MCF 10A (cell line): ENCODE measurements at regions not wholly inside any gene's neighbourhood (a gene's known extent, or its start where the extent isn't known, plus 50 kb on each side); places are given as distances from the start of the nearest gene placed in this dataset.

Experiments
- BruUV-seq: library from RNA; stranded (reverse); fragments of 400-500 nt; replicated peaks from 2 replicates; lab custom pipeline; 2021; lab: Mats Ljungman, UMichigan
- CTCF ChIA-PET: fragments of 300-600 bp; sonication (Branson Sonifier 250); formaldehyde crosslinking; extraction: SDS; loops from one replicate; lab custom pipeline; 2021; ENCODE audit warnings: antibody characterized with exemption, inconsistent platforms; lab: Yijun Ruan, JAX
- POLR2A ChIA-PET: fragments of 300-600, 350-650 bp; sonication (Branson Sonifier 250); formaldehyde crosslinking; extraction: SDS; loops from one replicate; lab custom pipeline; 2020; ENCODE audit warnings: antibody characterized with exemption, inconsistent platforms; lab: Yijun Ruan, JAX
- DNase-seq: peaks from one replicate; pipeline ENCODE4 v3.0.0-alpha.2; 2018; ENCODE audit not compliant: unreplicated experiment
- H3K27ac Mint-ChIP-seq: one replicate; pipeline ENCODE4 v1.8.0; 2022; ENCODE audit warnings: mild to moderate bottlenecking, low read depth, mixed read lengths; ENCODE audit not compliant: unreplicated experiment
- H3K27me3 Mint-ChIP-seq: one replicate; pipeline ENCODE4 v1.8.0; 2022; ENCODE audit warnings: mixed read lengths; ENCODE audit not compliant: insufficient read depth, unreplicated experiment
- H3K36me3 Mint-ChIP-seq: one replicate; pipeline ENCODE4 v1.8.0; 2022; ENCODE audit warnings: mild to moderate bottlenecking, moderate library complexity, mixed read lengths; ENCODE audit not compliant: insufficient read depth, unreplicated experiment
- H3K4me1 Mint-ChIP-seq: one replicate; pipeline ENCODE4 v1.8.0; 2022; ENCODE audit warnings: mixed read lengths; ENCODE audit not compliant: insufficient read depth, unreplicated experiment
- H3K4me3 Mint-ChIP-seq: one replicate; pipeline ENCODE4 v1.8.0; 2022; ENCODE audit warnings: mild to moderate bottlenecking, moderate library complexity, mixed read lengths; ENCODE audit not compliant: unreplicated experiment
- H3K9me3 Mint-ChIP-seq: one replicate; pipeline ENCODE4 v1.8.0; 2022; ENCODE audit warnings: mixed read lengths; ENCODE audit not compliant: unreplicated experiment
- intact Hi-C: fragments of 100-400 bp; cut with micrococcal nuclease; formaldehyde crosslinking; loops from 2 replicates; pipeline ENCODE4 v1.14.1; 2022
- TF ChIP-seq, protein P1 (sequence below): fragments of 200-600 bp; IDR thresholded peaks from one replicate; pipeline ENCODE4 v1.8.0; 2022; ENCODE audit warnings: antibody characterized with exemption, mild to moderate bottlenecking; ENCODE audit not compliant: unreplicated experiment

DNA sequence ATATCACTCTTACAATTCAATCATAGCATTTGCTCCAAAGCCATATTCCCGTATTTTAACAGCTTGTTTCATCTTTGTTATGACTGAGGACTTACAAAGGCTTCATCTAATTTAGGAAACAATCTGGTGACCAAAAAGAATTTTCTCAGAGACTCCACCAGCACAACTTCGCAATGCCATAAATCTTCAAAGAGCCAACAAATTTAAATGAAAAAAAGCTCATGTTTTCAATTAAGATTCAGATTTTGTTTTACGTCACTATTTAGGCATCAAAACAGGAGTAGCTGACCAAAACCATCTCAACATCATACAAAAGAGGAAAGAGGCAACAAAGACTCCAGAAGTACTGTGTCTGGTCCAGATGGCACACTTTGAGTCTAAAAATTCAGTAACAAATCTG is 373.3 kb downstream of the TTLL7 start:
- no peak for DNase-seq
- TF ChIP-seq, protein P1, sequence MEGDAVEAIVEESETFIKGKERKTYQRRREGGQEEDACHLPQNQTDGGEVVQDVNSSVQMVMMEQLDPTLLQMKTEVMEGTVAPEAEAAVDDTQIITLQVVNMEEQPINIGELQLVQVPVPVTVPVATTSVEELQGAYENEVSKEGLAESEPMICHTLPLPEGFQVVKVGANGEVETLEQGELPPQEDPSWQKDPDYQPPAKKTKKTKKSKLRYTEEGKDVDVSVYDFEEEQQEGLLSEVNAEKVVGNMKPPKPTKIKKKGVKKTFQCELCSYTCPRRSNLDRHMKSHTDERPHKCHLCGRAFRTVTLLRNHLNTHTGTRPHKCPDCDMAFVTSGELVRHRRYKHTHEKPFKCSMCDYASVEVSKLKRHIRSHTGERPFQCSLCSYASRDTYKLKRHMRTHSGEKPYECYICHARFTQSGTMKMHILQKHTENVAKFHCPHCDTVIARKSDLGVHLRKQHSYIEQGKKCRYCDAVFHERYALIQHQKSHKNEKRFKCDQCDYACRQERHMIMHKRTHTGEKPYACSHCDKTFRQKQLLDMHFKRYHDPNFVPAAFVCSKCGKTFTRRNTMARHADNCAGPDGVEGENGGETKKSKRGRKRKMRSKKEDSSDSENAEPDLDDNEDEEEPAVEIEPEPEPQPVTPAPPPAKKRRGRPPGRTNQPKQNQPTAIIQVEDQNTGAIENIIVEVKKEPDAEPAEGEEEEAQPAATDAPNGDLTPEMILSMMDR, result no peak
- Mint-ChIP-seq H3K36me3 (no peaks in the 10 kb centered on the region), H3K4me3 (no peak overlapping the region), H3K9me3 (no peaks in the 10 kb centered on the region), H3K27ac (no peak overlapping the region), H3K27me3 (no peaks in the 10 kb centered on the region), H3K4me1 (no peaks in the 10 kb centered on the region)
- intact Hi-C loops, result no loop called here
- POLR2A ChIA-PET, result no interaction called here
- BruUV-seq, result no TSS peak
- CTCF ChIA-PET, result interaction anchor here (0.6 kb wide), 1 partner anchor 35 kb away, joined by 4 read pairs; no protein-coding TSS in a partner anchor

DNA sequence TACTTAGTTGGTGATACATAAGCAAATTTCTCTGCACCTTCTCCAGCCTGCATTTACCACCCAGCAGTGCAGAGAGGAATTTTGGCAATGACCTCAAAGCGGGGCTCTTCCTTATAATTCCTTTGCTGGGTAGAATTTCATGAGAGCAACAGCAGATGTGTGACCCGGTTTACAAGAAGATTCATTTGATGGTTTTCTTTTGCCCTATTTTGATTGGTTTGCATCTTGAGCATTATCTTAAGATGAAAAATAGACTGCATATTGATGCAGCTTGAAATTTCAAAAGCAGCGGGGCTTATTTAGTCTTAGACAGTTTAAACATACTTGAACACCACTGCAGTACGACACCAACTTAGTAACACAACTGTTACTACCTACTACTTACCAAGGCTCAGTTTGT is 378.9 kb downstream of the TTLL7 start:
- CTCF ChIA-PET, result interaction anchor here (0.6 kb wide), 1 partner anchor 1414 kb away, joined by 3 read pairs; no protein-coding TSS in a partner anchor
- POLR2A ChIA-PET, result no interaction called here
- Mint-ChIP-seq H3K36me3 (no peaks in the 10 kb centered on the region), H3K4me1 (no peaks in the 10 kb centered on the region), H3K27ac (no peak overlapping the region), H3K27me3 (no peaks in the 10 kb centered on the region), H3K4me3 (no peak overlapping the region), H3K9me3 (no peaks in the 10 kb centered on the region)
- TF ChIP-seq, protein P1, result no peak
- no peak for DNase-seq
- BruUV-seq, result no TSS peak
- intact Hi-C loops, result no loop called here

DNA sequence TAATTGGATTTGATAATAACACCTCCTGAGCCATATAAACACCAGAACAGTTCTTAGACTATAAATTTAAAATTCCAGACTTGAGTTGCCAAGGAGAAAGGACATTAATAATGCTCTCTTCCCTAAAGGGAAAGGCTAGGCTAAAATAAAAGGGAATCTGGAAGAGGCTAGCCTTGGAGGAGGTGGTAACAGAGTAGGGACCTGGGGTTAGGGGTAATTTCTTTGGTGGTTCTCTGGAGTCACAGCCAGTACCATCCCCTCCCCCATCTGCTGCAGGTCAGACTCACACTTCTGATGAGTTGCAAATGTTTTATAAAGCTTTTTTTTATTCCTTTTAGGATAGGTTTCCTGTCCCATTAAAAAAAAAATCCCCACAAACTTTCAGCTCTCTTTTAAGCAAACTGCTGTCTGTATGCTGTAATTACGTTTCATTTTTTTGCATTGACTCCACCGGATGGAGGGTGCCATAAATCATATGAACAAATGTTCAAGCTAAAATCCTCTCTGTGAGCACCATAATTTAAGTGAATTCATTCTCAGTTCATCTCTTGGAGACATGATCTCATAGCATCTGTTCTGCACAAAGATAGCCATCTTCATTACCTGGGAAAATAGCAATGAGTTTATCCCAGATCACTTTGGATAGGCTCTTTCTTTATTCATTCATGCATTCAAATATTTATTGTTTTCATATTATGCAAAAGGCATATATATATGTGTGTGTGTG is 379.6 kb downstream of the TTLL7 start:
- POLR2A ChIA-PET, result no interaction called here
- no peaks in the 10 kb centered on the region for H3K4me1 Mint-ChIP-seq
- no TSS peak for BruUV-seq
- H3K4me3 Mint-ChIP-seq, result no peak overlapping the region
- no peaks in the 10 kb centered on the region for H3K9me3 Mint-ChIP-seq
- TF ChIP-seq, protein P1, result no peak
- H3K27me3 Mint-ChIP-seq, result no peaks in the 10 kb centered on the region
- no peaks in the 10 kb centered on the region for H3K36me3 Mint-ChIP-seq
- intact Hi-C loops, result no loop called here
- no peak overlapping the region for H3K27ac Mint-ChIP-seq
- no peak for DNase-seq
- CTCF ChIA-PET, result interaction anchor here (0.6 kb wide), 1 partner anchor 1414 kb away, joined by 3 read pairs; no protein-coding TSS in a partner anchor

- Mint-ChIP-seq H3K4me1 (no peaks in the 10 kb centered on the region), H3K9me3 (no peaks in the 10 kb centered on the region), H3K27me3 (no peaks in the 10 kb centered on the region), H3K27ac (no peak overlapping the region), H3K36me3 (no peaks in the 10 kb centered on the region), H3K4me3 (no peak overlapping the region)
- POLR2A ChIA-PET, result no interaction called here
- CTCF ChIA-PET, result no interaction called here
- no peak for DNase-seq
- no TSS peak for BruUV-seq
- intact Hi-C loops, result no loop called here
- TF ChIP-seq, protein P1, result no peak
Observed at GRCh38 chr1:83617883-83618282, 381.0 kb downstream of the TTLL7 start.
